AG10803 (cell line): ENCODE measurements at regions not wholly inside any gene's neighbourhood (a gene's known extent, or its start where the extent isn't known, plus 50 kb on each side); places are given as distances from the start of the nearest gene placed in this dataset.

Experiments used
- DNase-seq: peaks from one replicate; pipeline ENCODE4 v3.0.0; 2010; ENCODE audit warnings: low read depth
- H3K4me3 ChIP-seq: 2 replicates; pipeline ENCODE4 v1.5.1; 2011; ENCODE audit warnings: mild to moderate bottlenecking, low read length, control low read depth
- CTCF ChIP-seq: conservative IDR thresholded peaks from 2 replicates; pipeline ENCODE4 v1.5.1; 2011; ENCODE audit warnings: mild to moderate bottlenecking, low read length, control low read depth, inconsistent platforms

- peak; percentile 42 for DNase-seq
- no peak overlapping the region for H3K4me3 ChIP-seq
- TF ChIP-seq CTCF: no peak
These were observed 147.9 kb downstream of the C11orf91 start for GRCh38 chr11:33552756-33553155.

GRCh38 chr11:33551051-33551450 lies 149.6 kb downstream of the C11orf91 start:
- DNase-seq: peak; percentile 45
- TF ChIP-seq CTCF: no peak

GRCh38 chr11:33549483-33549882 lies 151.1 kb downstream of the C11orf91 start:
- DNase-seq: no peak
- no peak overlapping the region for H3K4me3 ChIP-seq
- TF ChIP-seq CTCF: no peak

More at GRCh38 chr11:33551051-33551450, 149.6 kb downstream of the C11orf91 start:
- H3K4me3 ChIP-seq: no peak overlapping the region

- no peak overlapping the region for H3K4me3 ChIP-seq
- DNase-seq: peak; percentile 89
- TF ChIP-seq CTCF: no peak
These were observed 154.7 kb downstream of the C11orf91 start for GRCh38 chr11:33545931-33546330.

- no peak for DNase-seq
- no peak for TF ChIP-seq CTCF
- H3K4me3 ChIP-seq: no peak overlapping the region
These were observed 155.8 kb downstream of the C11orf91 start for GRCh38 chr11:33544593-33545373.

- peak; percentile 75 for DNase-seq
- no peak overlapping the region for H3K4me3 ChIP-seq
- TF ChIP-seq CTCF: no peak
These were observed 156.8 kb downstream of the C11orf91 start for GRCh38 chr11:33543823-33544222.

- TF ChIP-seq CTCF: peak; percentile 57
- DNase-seq: peak; percentile 46
- no peak overlapping the region for H3K4me3 ChIP-seq
These were observed 157.7 kb downstream of the C11orf91 start for GRCh38 chr11:33542921-33543320.
